ENCODE measurements at regions not wholly inside any gene's neighbourhood (a gene's known extent, or its start where the extent isn't known, plus 50 kb on each side); places are given as distances from the start of the nearest gene placed in this dataset.

GRCh38 chr11:27183672-27184457, 143.2 kb downstream of the BBOX1 start:
- DNase-seq (ENCODE audit: low read depth, low spot score), result peak; percentile 79
- in situ Hi-C loops (cut with HindIII; ENCODE audit: low sequenced_read_pairs), result loop anchor here (25.0 kb wide), 1 partner anchor 303 kb away; no protein-coding TSS in a partner anchor
- no peak overlapping the region for H3K4me3 ChIP-seq (ENCODE audit: low read depth, low read length)
- TF ChIP-seq CTCF (IDR thresholded peaks at IDR 0.05; ENCODE audit: low read depth, low read length), result peak; percentile 62

GRCh38 chr11:27179334-27179733, 138.7 kb downstream of the BBOX1 start:
- H3K4me3 ChIP-seq (ENCODE audit: low read depth, low read length), result no peak overlapping the region
- in situ Hi-C loops (cut with HindIII; ENCODE audit: low sequenced_read_pairs), result loop anchor here (25.0 kb wide), 1 partner anchor 308 kb away; no protein-coding TSS in a partner anchor
- TF ChIP-seq CTCF (IDR thresholded peaks at IDR 0.05; ENCODE audit: low read depth, low read length), result no peak
- no peak for DNase-seq (ENCODE audit: low read depth, low spot score)

- DNase-seq (ENCODE audit: low read depth, low spot score), result no peak
- in situ Hi-C loops (cut with HindIII; ENCODE audit: low sequenced_read_pairs), result loop anchor here (25.0 kb wide), 1 partner anchor 308 kb away; no protein-coding TSS in a partner anchor
- TF ChIP-seq CTCF (IDR thresholded peaks at IDR 0.05; ENCODE audit: low read depth, low read length), result no peak
- H3K4me3 ChIP-seq (ENCODE audit: low read depth, low read length), result no peak overlapping the region
These were observed 138.2 kb downstream of the BBOX1 start for GRCh38 chr11:27178859-27179258.
